Esophagus (tissue), 2 donors: ENCODE measurements at regions not wholly inside any gene's neighbourhood (a gene's known extent, or its start where the extent isn't known, plus 50 kb on each side); places are given as distances from the start of the nearest gene placed in this dataset.
"Not testable (repeated sequence)": the region's sequence is repeated elsewhere in the genome, so short reads cannot be mapped to it uniquely, and the experiment has no call there.

Experiments
- H3K27ac ChIP-seq, 2 donors: one replicate each; pipeline ENCODE4 v1.5.1; 2013; ENCODE audit warnings: low read depth in 2 of 2, mild to moderate bottlenecking in 2 of 2, inconsistent platforms in 1 of 2, low read length in 1 of 2, moderate library complexity in 1 of 2
- H3K27me3 ChIP-seq, 2 donors: one replicate each; pipeline ENCODE4 v1.6.1; 2013; ENCODE audit warnings: low read length in 2 of 2, control low read depth in 1 of 2, mild to moderate bottlenecking in 1 of 2; ENCODE audit not compliant: insufficient read depth in 2 of 2, control insufficient read depth in 1 of 2
- H3K36me3 ChIP-seq, 2 donors: one replicate each; pipeline ENCODE4 v1.6.1; 2013; ENCODE audit warnings: low read length in 1 of 2; ENCODE audit not compliant: control insufficient read depth in 2 of 2, insufficient read depth in 2 of 2
- H3K4me1 ChIP-seq, 2 donors: one replicate each; pipeline ENCODE4 v1.6.1; 2013; ENCODE audit warnings: low read length in 1 of 2; ENCODE audit not compliant: control insufficient read depth in 2 of 2, insufficient read depth in 2 of 2
- H3K4me3 ChIP-seq, 2 donors: one replicate each; pipeline ENCODE4 v1.5.1; 2013; ENCODE audit warnings: low read length in 2 of 2, mild to moderate bottlenecking in 2 of 2, low read depth in 1 of 2, moderate library complexity in 1 of 2
- H3K9me3 ChIP-seq, 2 donors: one replicate each; pipeline ENCODE4 v1.6.1; 2013; ENCODE audit warnings: mild to moderate bottlenecking in 2 of 2, low read depth in 1 of 2, low read length in 1 of 2, moderate library complexity in 1 of 2; ENCODE audit not compliant: control insufficient read depth in 2 of 2, insufficient read depth in 1 of 2
- WGBS, 2 donors: extraction: QIAGEN DNeasy Blood & Tissue Kit; methylation state at CpG; one replicate each; pipeline ENCODE4 v1.1.7; 2013; 5-methylcytosine and 5-hydroxymethylcytosine counted together
- donor health status: healthy with polysubstance abuse.
- donor health status: Bipolar disorder and iron deficiency.

- WGBS, 2 donors, result 66 to 72% methylated on average over 4 of the region's 4 CpGs
- Histone ChIP-seq H3K27me3 (no peaks in the 10 kb centered on the region), H3K9me3 (no peaks in the 10 kb centered on the region), H3K36me3 (no peaks in the 10 kb centered on the region), H3K4me1 (peaks cover 0 to 4% of the 10 kb centered on the region in 2 donors), H3K4me3 (no peak overlapping the region), H3K27ac (no peak overlapping the region)
Observed at GRCh38 chr21:17393413-17393812, 119.4 kb upstream of the CXADR start.

DNA sequence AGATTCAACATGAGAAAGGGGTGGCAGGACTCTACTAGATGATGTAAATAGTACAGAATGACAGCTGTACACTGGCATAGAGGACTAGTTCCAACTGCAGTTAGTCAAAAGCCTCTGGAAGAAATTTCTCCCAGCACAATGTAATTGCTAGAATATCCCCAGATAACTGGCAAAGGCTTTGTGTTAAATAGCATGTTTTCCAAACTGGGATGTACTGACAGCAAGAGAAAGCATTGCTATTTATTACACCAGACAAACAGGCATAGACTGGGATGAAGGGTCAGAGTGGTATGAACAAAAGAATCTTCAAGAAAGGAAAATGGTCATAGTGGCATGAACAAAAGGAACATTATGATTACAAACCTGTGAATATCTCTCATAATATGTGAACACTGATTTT lies 115.9 kb upstream of the CXADR start:
- Histone ChIP-seq H3K27me3 (no peaks in the 10 kb centered on the region), H3K4me1 (peaks cover 0 to 4% of the 10 kb centered on the region in 2 donors), H3K36me3 (no peaks in the 10 kb centered on the region), H3K27ac (no peak overlapping the region), H3K4me3 (no peak overlapping the region), H3K9me3 (no peaks in the 10 kb centered on the region)

GRCh38 chr21:17397703-17398102 lies 115.1 kb upstream of the CXADR start:
- Histone ChIP-seq H3K36me3 (no peaks in the 10 kb centered on the region), H3K9me3 (no peaks in the 10 kb centered on the region), H3K27ac (no peak overlapping the region), H3K4me1 (peaks cover 0 to 4% of the 10 kb centered on the region in 2 donors), H3K27me3 (no peaks in the 10 kb centered on the region), H3K4me3 (no peak overlapping the region)

DNA sequence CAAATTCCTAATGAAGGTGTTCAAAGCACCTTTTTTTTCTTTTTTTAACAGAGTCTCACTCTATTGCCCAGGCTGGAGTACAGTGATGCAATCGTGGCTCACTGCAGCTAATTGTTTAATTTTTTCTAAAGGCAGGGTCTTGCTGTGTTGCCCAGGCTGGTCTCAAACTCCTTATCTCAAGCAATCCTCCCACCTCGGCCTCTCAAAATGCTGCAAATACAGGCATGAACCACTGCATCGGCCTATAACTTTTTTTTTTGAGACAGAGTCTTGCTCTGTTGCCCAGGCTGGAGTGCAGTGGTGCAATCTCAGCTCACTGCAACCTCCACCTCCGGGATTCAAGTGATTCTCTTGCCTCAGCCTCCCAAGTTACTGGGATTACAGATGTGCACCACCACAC lies 113.9 kb upstream of the CXADR start:
- H3K9me3 ChIP-seq, H3K27ac ChIP-seq, H3K36me3 ChIP-seq, H3K27me3 ChIP-seq, H3K4me3 ChIP-seq, H3K4me1 ChIP-seq: not testable (repeated sequence)
- WGBS, 2 donors, result 85 to 89% methylated on average over 4 of the region's 4 CpGs

- Histone ChIP-seq H3K36me3 (no peaks in the 10 kb centered on the region), H3K27ac (no peak overlapping the region), H3K4me1 (no peaks in the 10 kb centered on the region), H3K27me3 (no peaks in the 10 kb centered on the region), H3K9me3 (no peaks in the 10 kb centered on the region), H3K4me3 (no peak overlapping the region)
- 60 to 71% methylated on average over 3 of the region's 3 CpGs for WGBS, 2 donors
Observed at GRCh38 chr21:17402937-17403336, 109.9 kb upstream of the CXADR start.

- H3K4me3 ChIP-seq, result no peak overlapping the region
- no peaks in the 10 kb centered on the region for H3K36me3 ChIP-seq
- no peaks in the 10 kb centered on the region for H3K9me3 ChIP-seq
- no peak overlapping the region for H3K27ac ChIP-seq
- H3K27me3 ChIP-seq, result no peaks in the 10 kb centered on the region
- no peaks in the 10 kb centered on the region for H3K4me1 ChIP-seq
- 78 to 79% methylated on average over 4 of the region's 4 CpGs for WGBS, 2 donors
Observed at GRCh38 chr21:17406202-17406601, 106.6 kb upstream of the CXADR start.

DNA sequence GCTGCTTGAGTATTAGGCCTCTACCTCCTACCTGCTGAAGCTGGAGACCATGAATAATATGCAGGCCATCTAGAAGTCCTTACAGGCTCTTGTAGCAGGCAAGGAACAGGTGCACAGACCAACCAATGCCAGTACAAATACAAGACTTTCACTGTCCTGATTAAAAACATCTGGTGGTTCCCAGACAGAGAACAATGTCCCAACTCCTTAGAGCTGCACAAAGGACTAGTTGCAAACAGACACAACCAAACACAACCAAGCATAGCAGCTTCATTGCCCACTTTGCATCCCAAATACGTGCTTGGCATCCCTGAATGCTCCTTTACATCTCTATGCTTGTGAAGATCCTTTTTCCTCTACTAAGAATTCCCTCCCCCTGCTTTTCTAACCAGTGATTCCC lies 98.1 kb upstream of the CXADR start:
- no peaks in the 10 kb centered on the region for H3K36me3 ChIP-seq
- H3K27ac ChIP-seq, result no peak overlapping the region
- 74 to 77% methylated on average over 1 of the region's 1 CpG for WGBS, 2 donors
- H3K4me3 ChIP-seq, result no peak overlapping the region
- H3K4me1 ChIP-seq, result no peaks in the 10 kb centered on the region
- no peaks in the 10 kb centered on the region for H3K27me3 ChIP-seq
- H3K9me3 ChIP-seq, result no peaks in the 10 kb centered on the region

- Histone ChIP-seq H3K4me3 (no peak overlapping the region), H3K27ac (no peak overlapping the region), H3K4me1 (no peaks in the 10 kb centered on the region), H3K9me3 (no peaks in the 10 kb centered on the region), H3K27me3 (no peaks in the 10 kb centered on the region), H3K36me3 (no peaks in the 10 kb centered on the region)
- WGBS, 2 donors, result 57 to 60% methylated on average over 2 of the region's 2 CpGs
Observed at GRCh38 chr21:17416139-17416538, 96.7 kb upstream of the CXADR start.

GRCh38 chr21:17422931-17423330 lies 89.9 kb upstream of the CXADR start:
- no peaks in the 10 kb centered on the region for H3K36me3 ChIP-seq
- no peaks in the 10 kb centered on the region for H3K27me3 ChIP-seq
- H3K4me1 ChIP-seq, result no peaks in the 10 kb centered on the region
- H3K27ac ChIP-seq, result no peak overlapping the region
- no peaks in the 10 kb centered on the region for H3K9me3 ChIP-seq
- 38 to 64% methylated on average over 2 of the region's 2 CpGs for WGBS, 2 donors
- no peak overlapping the region for H3K4me3 ChIP-seq

DNA sequence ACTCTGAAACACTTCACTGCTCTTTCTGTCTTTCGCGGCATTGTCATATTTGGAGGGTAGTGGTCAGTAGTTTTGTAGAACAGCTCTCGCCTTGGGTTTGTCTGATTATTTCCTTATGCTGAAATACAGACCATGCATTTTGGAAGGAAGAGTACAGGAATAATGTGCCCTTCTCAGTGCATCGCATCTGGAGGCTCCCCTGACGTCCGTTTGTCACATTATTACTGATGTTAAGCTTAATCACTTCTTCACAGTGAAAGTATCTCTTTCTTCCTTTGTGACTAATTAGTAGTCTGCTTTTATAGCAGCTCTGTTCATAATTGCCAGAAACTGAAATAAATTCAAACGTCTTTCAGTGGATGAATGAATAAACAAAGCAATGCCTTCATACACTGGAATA lies 85.7 kb upstream of the CXADR start:
- H3K27ac ChIP-seq, result no peak overlapping the region
- 72 to 74% methylated on average over 7 of the region's 7 CpGs for WGBS, 2 donors
- H3K36me3 ChIP-seq, result no peaks in the 10 kb centered on the region
- no peaks in the 10 kb centered on the region for H3K9me3 ChIP-seq
- H3K4me1 ChIP-seq, result no peaks in the 10 kb centered on the region
- no peak overlapping the region for H3K4me3 ChIP-seq
- no peaks in the 10 kb centered on the region for H3K27me3 ChIP-seq
